Hematopoietic multipotent progenitor cell treated with erythropoietin and hydrocortisone succinate and interleukin-3 and kit ligand, for 6 days (in vitro differentiated cells): ENCODE measurements at regions not wholly inside any gene's neighbourhood (a gene's known extent, or its start where the extent isn't known, plus 50 kb on each side); places are given as distances from the start of the nearest gene placed in this dataset.
"Not testable (repeated sequence)": the region's sequence is repeated elsewhere in the genome, so short reads cannot be mapped to it uniquely, and the experiment has no call there.

Experiments
- DNase-seq: peaks from one replicate; pipeline ENCODE4 v3.0.0-alpha.2; 2015

GRCh38 chr7:9082203-9082602 is 648.8 kb downstream of the NXPH1 start:
- DNase-seq = no peak

GRCh38 chr7:9083837-9084236 is 650.4 kb downstream of the NXPH1 start:
- no peak for DNase-seq

GRCh38 chr7:9091282-9091681 is 657.9 kb downstream of the NXPH1 start:
- DNase-seq = no peak

GRCh38 chr7:9097565-9098060 is 664.2 kb downstream of the NXPH1 start:
- DNase-seq = no peak

- no peak for DNase-seq
Observed at GRCh38 chr7:9100289-9100688, 666.9 kb downstream of the NXPH1 start.

GRCh38 chr7:9102846-9103245 is 669.4 kb downstream of the NXPH1 start:
- no peak for DNase-seq

- DNase-seq = no peak
Observed at GRCh38 chr7:9106747-9107146, 673.3 kb downstream of the NXPH1 start.

- no peak for DNase-seq
Observed at GRCh38 chr7:9120331-9120730, 686.9 kb downstream of the NXPH1 start.

- no peak for DNase-seq
Observed at GRCh38 chr7:9124320-9124719, 690.9 kb downstream of the NXPH1 start.

- DNase-seq = no peak
Observed at GRCh38 chr7:9125246-9125645, 691.8 kb downstream of the NXPH1 start.

GRCh38 chr7:9127901-9128300 is 694.5 kb downstream of the NXPH1 start:
- no peak for DNase-seq

- no peak for DNase-seq
Observed at GRCh38 chr7:9148687-9149086, 715.3 kb downstream of the NXPH1 start.

GRCh38 chr7:9149499-9150082 is 716.2 kb downstream of the NXPH1 start:
- DNase-seq = no peak

- DNase-seq = not testable (repeated sequence)
Observed at GRCh38 chr7:9163691-9164090, 730.3 kb downstream of the NXPH1 start.

- no peak for DNase-seq
Observed at GRCh38 chr7:9175871-9176270, 742.5 kb downstream of the NXPH1 start.

- DNase-seq = no peak
Observed at GRCh38 chr7:9181356-9181755, 747.9 kb downstream of the NXPH1 start.

- DNase-seq = no peak
Observed at GRCh38 chr7:9186730-9187129, 753.3 kb downstream of the NXPH1 start.

- DNase-seq = no peak
Observed at GRCh38 chr7:9189703-9190102, 756.3 kb downstream of the NXPH1 start.

GRCh38 chr7:9192969-9193368 is 759.6 kb downstream of the NXPH1 start:
- no peak for DNase-seq

GRCh38 chr7:9200626-9201025 is 767.2 kb downstream of the NXPH1 start:
- no peak for DNase-seq

GRCh38 chr7:9201928-9202327 is 768.5 kb downstream of the NXPH1 start:
- DNase-seq = no peak

GRCh38 chr7:9204571-9204970 is 771.2 kb downstream of the NXPH1 start:
- no peak for DNase-seq

GRCh38 chr7:9210114-9210513 is 776.7 kb downstream of the NXPH1 start:
- no peak for DNase-seq

GRCh38 chr7:9217204-9217603 is 783.8 kb downstream of the NXPH1 start:
- no peak for DNase-seq

- DNase-seq = no peak
Observed at GRCh38 chr7:9226500-9226899, 793.1 kb downstream of the NXPH1 start.
